Skeletal muscle tissue (tissue), 3 donors: ENCODE measurements at regions not wholly inside any gene's neighbourhood (a gene's known extent, or its start where the extent isn't known, plus 50 kb on each side); places are given as distances from the start of the nearest gene placed in this dataset.

Experiments used
- H3K27ac ChIP-seq: one replicate; pipeline ENCODE4 v1.7.0; 2013; ENCODE audit warnings: mild to moderate bottlenecking, low read depth, low read length, inconsistent platforms
- H3K27me3 ChIP-seq, 3 donors: one replicate each; pipeline ENCODE4 v1.7.0; 2013; ENCODE audit warnings: low read length in 3 of 3; ENCODE audit not compliant: control insufficient read depth in 3 of 3, insufficient read depth in 3 of 3
- H3K36me3 ChIP-seq, 3 donors: one replicate each; pipeline ENCODE4 v1.7.0; 2013; ENCODE audit warnings: low read length in 3 of 3; ENCODE audit not compliant: control insufficient read depth in 3 of 3, insufficient read depth in 3 of 3
- H3K4me1 ChIP-seq, 3 donors: one replicate each; pipeline ENCODE4 v1.7.0; 2013; ENCODE audit warnings: low read length in 3 of 3, mild to moderate bottlenecking in 3 of 3; ENCODE audit not compliant: control insufficient read depth in 3 of 3, insufficient read depth in 3 of 3
- H3K4me3 ChIP-seq, 3 donors: one replicate each; pipeline ENCODE4 v1.7.0; 2013; ENCODE audit warnings: low read length in 3 of 3
- H3K9ac ChIP-seq, 3 donors: one replicate each; pipeline ENCODE4 v1.7.0; 2013; ENCODE audit warnings: low read length in 3 of 3, mild to moderate bottlenecking in 3 of 3, moderate library complexity in 2 of 3, low read depth in 1 of 3
- H3K9me3 ChIP-seq, 3 donors: one replicate each; pipeline ENCODE4 v1.7.0; 2013; ENCODE audit warnings: low read length in 3 of 3; ENCODE audit not compliant: control insufficient read depth in 3 of 3
- donor health status: Osteomylitis.

DNA sequence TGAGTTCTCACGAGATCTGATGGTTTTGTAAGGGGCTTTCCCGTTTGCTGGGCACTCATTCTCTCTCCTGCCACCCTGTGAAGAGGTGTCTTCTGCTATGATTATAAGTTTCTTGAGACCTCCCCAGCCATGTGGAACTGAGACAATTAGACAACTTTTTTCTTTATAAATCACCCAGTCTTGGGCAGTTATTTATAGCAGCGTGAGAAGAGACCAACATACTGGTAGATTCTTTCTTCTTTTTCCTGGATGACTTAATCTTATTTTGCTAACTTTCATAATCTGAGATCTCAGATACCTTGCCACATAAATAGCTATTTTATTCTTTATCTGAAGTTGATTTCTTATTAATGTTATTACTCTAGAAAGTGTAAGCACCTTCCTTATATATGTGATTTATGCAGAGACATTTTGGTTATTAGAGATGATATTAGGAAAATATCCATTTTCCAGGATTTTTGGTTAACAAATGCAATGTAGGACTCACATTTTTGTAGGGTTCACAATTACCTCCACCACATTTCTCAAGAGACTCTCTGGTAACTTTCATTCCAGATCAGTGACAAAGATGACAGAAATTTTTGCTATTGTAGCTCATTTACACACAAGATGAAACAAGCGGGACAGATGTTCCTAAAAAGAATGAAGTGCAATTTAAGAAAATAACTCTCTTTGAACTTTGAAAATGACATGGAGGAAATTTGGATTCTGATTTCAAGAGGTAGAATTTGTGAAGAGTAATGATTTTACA is 97.9 kb upstream of the RND3 start:
- Histone ChIP-seq H3K4me3 (no peak overlapping the region), H3K9ac (no peak overlapping the region), H3K27ac (no peak overlapping the region), H3K4me1 (no peaks in the 10 kb centered on the region), H3K36me3 (no peaks in the 10 kb centered on the region), H3K27me3 (no peaks in the 10 kb centered on the region), H3K9me3 (no peaks in the 10 kb centered on the region)

DNA sequence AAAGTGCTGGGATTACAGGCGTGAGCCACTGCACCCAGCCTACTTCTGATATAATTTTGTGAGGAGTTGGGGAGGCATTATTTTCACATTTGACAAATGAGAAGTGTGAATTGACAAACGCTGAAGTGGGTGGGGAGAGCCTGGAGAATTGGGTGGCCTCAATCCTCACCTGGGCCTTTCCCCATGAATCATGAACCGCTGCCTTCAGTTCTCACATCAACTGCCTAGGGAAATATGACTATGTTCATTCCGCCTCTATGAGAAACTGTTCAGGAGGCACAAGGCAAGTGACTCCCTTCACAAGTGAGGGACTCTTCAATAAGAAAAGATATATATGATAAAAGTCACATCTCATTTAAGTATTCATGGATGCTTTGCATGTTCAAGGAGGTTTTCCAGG is 96.6 kb upstream of the RND3 start:
- H3K4me3 ChIP-seq = no peak overlapping the region
- H3K9ac ChIP-seq = no peak overlapping the region
- no peaks in the 10 kb centered on the region for H3K9me3 ChIP-seq
- H3K27me3 ChIP-seq = no peaks in the 10 kb centered on the region
- H3K27ac ChIP-seq = no peak overlapping the region
- H3K4me1 ChIP-seq = no peaks in the 10 kb centered on the region
- H3K36me3 ChIP-seq = no peaks in the 10 kb centered on the region

DNA sequence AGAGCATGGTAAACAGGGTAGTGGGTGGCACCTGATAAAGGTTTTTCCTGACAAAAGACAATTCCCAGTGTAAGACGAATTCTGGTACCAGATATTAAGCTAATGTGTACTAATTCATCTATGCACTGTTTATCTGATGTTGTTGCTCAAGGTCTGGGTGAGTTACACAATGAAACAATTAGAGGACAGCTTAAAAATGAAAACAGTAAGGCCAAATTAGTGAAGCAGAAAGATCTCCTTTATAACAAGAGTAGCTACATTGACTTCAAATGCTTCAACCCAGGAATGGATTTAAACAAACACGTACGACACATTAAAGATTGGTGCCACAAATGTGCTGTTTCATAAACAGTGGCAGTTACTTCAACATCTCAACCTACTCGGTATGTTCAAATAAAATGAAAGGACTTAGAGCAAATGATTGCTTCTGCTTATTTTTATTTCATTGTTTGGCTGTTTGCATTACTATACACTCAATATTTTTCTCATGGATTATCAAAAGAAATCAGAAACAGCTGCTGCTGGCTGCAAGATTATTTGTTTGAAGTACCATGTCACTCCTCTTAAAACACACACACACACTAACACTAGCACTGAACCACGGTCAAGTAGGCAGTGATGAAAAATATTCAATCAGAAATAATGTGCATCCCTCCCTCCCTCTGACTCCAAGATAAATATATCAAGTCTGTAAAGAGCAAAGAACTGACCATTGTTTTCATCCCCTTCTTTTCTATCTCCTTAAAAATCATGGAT is 94.4 kb upstream of the RND3 start:
- Histone ChIP-seq H3K9me3 (peaks cover 0 to 3% (median 3%) of the 10 kb centered on the region in 3 donors), H3K9ac (no peak overlapping the region), H3K27me3 (no peaks in the 10 kb centered on the region)

DNA sequence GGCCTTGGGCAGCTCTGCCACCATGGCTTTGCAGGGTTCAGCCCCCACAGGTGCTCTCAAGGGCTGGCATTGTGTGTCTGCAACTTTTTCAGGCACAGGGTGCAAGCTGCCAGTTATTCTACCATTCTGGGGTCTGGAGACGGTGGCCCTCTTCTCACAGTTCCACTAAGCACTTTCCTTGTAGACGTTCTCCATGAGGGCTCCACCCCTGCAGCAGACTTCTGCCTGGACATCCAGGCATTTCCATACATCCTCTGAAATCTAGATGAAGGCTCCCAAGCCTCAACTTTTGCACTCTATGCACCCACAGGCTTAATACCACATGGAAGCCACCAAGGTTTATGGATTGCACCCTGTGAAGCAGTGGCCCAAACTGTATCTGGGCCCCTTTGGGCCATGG is 91.0 kb upstream of the RND3 start:
- H3K27me3 ChIP-seq = no peaks in the 10 kb centered on the region
- H3K4me1 ChIP-seq = no peaks in the 10 kb centered on the region
- H3K9me3 ChIP-seq = peaks cover 0 to 3% (median 3%) of the 10 kb centered on the region in 3 donors
- H3K9ac ChIP-seq = no peak overlapping the region
- H3K4me3 ChIP-seq = no peak overlapping the region
- no peaks in the 10 kb centered on the region for H3K36me3 ChIP-seq
- no peak overlapping the region for H3K27ac ChIP-seq

More for the DNA sequence above, 94.4 kb upstream of the RND3 start:
- Histone ChIP-seq H3K4me1 (no peaks in the 10 kb centered on the region), H3K27ac (no peak overlapping the region), H3K36me3 (no peaks in the 10 kb centered on the region), H3K4me3 (no peak overlapping the region)

DNA sequence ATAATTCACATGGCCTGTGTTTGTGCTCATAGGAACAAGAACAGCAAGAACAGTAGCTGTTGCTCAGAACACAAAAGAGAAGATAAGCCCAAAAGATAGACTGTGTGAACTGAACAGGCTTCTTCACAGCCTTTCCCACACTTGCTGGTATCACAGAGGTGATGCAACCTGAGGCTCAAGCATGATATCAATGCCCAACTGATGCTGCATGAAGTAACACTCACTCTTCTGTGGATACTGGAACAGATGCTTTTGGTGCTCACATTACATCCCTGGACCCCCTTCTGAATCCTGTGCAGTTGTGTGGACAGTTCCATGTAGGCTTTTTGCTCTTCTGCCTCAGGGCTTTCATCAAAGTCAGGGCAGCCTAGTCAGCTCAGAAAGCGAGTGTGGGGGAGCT is 88.4 kb upstream of the RND3 start:
- Histone ChIP-seq H3K27ac (no peak overlapping the region), H3K4me3 (no peak overlapping the region), H3K4me1 (no peaks in the 10 kb centered on the region), H3K9ac (no peak overlapping the region), H3K27me3 (no peaks in the 10 kb centered on the region), H3K36me3 (no peaks in the 10 kb centered on the region), H3K9me3 (peaks cover 0 to 3% (median 3%) of the 10 kb centered on the region in 3 donors)

DNA sequence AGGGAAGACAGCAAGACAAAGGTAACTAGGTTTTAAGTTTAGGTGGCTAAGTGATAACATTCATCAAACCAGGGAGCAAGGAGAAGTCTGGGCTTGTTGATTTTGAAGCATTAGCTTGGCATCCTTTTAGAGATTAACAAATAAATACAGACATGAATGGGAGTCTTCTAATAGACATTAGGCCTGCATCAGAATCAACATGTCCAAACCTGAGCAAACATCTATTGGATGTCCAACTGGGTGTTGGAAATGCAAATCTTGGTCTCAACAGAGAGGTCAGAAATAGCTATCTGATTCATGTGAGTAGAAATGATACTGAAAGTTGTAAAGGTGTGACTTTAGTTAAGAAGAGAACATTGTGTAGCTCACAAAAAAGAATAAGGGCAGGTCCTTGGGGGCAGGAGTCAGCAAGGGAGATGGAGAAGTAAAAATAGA is 85.5 kb upstream of the RND3 start:
- Histone ChIP-seq H3K27ac (no peak overlapping the region), H3K9ac (no peak overlapping the region), H3K4me1 (no peaks in the 10 kb centered on the region), H3K9me3 (no peaks in the 10 kb centered on the region), H3K4me3 (no peak overlapping the region), H3K27me3 (no peaks in the 10 kb centered on the region), H3K36me3 (no peaks in the 10 kb centered on the region)

DNA sequence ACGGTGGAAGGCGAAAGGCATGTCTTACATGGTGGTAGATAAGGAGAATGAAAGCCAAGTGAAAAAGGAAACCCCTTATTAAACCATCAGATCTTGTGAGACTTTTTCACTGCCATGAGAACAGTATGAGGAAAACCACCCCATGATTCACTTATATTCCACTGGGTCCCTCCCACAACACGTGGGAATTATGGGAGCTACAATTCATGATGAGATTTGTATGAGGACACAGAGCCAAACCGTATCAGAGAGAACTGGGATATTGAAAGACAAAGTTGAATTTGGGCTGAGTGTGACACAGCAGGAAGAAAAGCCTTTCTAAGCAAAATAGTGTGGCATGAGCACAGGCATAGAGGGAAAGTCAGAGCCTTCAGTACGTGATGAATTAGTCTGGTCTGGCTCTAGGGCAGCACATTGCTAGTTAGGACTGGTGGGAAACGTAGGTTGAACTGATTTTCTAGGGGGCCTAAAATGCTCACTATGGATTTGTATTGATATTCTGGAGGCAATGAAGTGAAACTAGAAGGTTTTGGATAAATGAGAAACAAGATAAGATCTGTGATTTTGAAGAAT is 84.8 kb upstream of the RND3 start:
- Histone ChIP-seq H3K9ac (no peak overlapping the region), H3K4me3 (no peak overlapping the region), H3K4me1 (no peaks in the 10 kb centered on the region), H3K36me3 (no peaks in the 10 kb centered on the region), H3K9me3 (no peaks in the 10 kb centered on the region), H3K27ac (no peak overlapping the region), H3K27me3 (no peaks in the 10 kb centered on the region)

DNA sequence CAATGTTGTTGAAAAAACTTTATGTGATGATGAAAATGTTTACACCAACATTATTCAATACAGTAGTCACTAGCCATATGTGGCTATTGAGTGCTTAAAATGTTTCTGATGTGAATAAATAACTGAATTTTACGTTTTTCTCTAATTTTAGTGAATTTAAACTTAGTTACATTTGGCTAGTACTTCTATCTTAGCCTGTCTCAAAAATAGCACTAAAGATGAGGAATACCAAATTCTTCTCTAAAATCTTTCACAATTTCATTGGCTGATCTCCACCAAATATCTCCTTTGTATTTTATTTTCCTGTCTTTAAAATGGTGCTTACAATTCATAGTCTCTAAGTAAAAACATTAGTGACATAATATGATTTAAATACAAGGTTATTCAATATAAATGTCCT is 83.7 kb upstream of the RND3 start:
- no peak overlapping the region for H3K9ac ChIP-seq
- no peaks in the 10 kb centered on the region for H3K4me1 ChIP-seq
- H3K36me3 ChIP-seq = no peaks in the 10 kb centered on the region
- H3K9me3 ChIP-seq = no peaks in the 10 kb centered on the region
- H3K4me3 ChIP-seq = no peak overlapping the region
- no peak overlapping the region for H3K27ac ChIP-seq
- H3K27me3 ChIP-seq = no peaks in the 10 kb centered on the region

DNA sequence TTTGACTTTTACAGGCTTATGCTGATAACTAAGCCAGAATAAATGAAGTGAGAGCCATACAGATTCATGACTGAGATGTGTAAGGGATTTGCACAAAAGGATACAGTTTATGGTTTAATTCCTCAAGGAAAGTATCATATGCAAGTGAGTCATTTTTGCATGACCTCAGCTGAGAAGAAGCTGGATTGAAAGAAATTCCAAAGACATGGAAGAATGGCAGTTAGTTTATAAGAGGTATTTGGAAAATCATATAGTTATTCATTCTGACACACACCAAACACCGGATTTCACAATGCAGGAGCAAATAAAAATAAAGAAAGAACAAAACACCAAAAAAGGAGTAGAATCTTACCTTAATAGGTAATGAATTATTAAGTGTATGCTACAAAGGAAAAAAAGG is 83.2 kb upstream of the RND3 start:
- Histone ChIP-seq H3K4me1 (no peaks in the 10 kb centered on the region), H3K36me3 (no peaks in the 10 kb centered on the region), H3K9ac (no peak overlapping the region), H3K9me3 (no peaks in the 10 kb centered on the region), H3K27ac (no peak overlapping the region), H3K27me3 (no peaks in the 10 kb centered on the region), H3K4me3 (no peak overlapping the region)

DNA sequence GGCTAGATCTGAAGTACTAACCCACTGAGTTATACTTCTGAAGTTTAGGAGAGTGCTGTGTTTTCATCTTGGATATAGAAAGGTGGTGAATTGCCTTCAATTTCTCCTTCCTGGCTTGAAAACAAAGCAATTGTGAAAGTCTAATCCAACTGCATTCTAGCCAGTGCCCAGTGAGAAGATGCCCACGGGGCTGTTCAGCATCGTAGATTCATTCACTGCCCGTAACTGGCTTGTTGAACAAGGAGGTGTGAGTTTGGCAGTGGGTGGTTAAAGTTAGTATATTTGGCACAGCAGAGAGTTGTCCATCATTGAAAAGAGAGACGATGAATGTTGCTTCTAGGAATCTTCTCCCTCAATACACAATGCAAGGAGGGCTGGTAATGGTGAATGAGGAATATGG is 82.3 kb upstream of the RND3 start:
- Histone ChIP-seq H3K4me3 (no peak overlapping the region), H3K4me1 (no peaks in the 10 kb centered on the region), H3K9ac (no peak overlapping the region), H3K9me3 (no peaks in the 10 kb centered on the region), H3K27me3 (no peaks in the 10 kb centered on the region), H3K36me3 (no peaks in the 10 kb centered on the region), H3K27ac (no peak overlapping the region)
